ENCODE measurements at regions not wholly inside any gene's neighbourhood (a gene's known extent, or its start where the extent isn't known, plus 50 kb on each side); places are given as distances from the start of the nearest gene placed in this dataset.

DNA sequence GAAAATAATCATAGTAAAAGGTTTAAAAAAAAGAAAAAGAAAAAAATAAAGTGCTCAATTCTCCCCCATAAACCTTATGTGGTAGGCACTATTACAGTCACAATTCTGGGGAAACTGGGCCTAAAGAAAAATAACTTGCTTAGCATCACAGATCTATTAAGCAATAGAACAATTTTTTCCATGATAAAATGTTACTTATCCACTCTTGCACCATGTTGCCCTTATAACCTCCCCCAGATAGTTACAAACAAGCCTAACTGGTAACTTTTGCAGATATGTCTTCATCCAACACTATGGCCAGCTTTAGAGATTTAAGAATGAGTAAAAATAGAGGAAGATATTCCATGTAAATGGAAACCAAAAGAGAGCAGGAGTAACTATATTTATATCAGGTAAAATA is 164.8 kb downstream of the DUSP6 start:
- DNase-seq (ENCODE audit: low spot score) = no peak
- TF ChIP-seq, protein P1, sequence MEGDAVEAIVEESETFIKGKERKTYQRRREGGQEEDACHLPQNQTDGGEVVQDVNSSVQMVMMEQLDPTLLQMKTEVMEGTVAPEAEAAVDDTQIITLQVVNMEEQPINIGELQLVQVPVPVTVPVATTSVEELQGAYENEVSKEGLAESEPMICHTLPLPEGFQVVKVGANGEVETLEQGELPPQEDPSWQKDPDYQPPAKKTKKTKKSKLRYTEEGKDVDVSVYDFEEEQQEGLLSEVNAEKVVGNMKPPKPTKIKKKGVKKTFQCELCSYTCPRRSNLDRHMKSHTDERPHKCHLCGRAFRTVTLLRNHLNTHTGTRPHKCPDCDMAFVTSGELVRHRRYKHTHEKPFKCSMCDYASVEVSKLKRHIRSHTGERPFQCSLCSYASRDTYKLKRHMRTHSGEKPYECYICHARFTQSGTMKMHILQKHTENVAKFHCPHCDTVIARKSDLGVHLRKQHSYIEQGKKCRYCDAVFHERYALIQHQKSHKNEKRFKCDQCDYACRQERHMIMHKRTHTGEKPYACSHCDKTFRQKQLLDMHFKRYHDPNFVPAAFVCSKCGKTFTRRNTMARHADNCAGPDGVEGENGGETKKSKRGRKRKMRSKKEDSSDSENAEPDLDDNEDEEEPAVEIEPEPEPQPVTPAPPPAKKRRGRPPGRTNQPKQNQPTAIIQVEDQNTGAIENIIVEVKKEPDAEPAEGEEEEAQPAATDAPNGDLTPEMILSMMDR (IDR thresholded peaks at IDR 0.05; ENCODE audit: extremely low read depth, missing control alignments) = no peak

DNA sequence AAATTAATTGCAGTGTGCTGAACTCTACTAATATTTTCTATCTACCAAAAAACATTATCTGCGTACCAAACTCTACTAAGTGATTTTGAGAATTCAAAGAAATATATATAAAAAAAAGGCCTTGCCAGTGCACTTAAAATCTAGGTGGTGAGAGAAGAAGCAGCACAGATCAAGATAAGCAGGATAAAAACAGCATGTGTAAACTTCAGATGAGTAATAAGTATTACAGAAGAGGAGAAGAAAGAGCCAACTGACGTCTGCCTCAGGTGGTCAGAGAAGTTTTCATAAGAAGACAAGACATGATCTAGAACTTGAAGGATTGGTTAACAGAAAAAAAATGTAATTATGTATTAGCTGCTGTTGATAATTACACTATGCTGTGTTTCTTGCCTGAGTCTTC is 166.4 kb downstream of the DUSP6 start:
- TF ChIP-seq, protein P1 (IDR thresholded peaks at IDR 0.05; ENCODE audit: extremely low read depth, missing control alignments) = no peak

DNA sequence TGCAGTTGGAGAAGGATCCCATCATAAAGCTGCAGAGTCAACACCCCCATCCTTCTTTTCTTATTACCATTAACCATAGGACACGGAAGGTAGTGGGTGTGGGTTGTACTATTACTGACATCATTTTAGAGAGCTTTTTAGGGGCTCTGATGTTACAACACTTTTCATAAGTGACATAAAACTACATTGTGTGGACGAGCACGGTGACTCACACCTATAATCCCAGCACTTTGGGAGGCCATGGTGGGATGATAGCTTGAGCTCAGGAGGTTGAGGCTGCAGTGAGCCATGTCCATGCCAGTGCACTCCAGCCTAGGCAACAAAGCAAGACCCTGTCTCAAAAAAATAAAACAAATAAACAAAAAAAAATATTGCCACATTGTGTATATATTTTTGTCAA is 167.1 kb downstream of the DUSP6 start:
- TF ChIP-seq, protein P1 (IDR thresholded peaks at IDR 0.05; ENCODE audit: extremely low read depth, missing control alignments) = no peak
- DNase-seq (ENCODE audit: low spot score) = no peak

More for the DNA sequence above, 166.4 kb downstream of the DUSP6 start:
- DNase-seq (ENCODE audit: low spot score) = no peak

DNA sequence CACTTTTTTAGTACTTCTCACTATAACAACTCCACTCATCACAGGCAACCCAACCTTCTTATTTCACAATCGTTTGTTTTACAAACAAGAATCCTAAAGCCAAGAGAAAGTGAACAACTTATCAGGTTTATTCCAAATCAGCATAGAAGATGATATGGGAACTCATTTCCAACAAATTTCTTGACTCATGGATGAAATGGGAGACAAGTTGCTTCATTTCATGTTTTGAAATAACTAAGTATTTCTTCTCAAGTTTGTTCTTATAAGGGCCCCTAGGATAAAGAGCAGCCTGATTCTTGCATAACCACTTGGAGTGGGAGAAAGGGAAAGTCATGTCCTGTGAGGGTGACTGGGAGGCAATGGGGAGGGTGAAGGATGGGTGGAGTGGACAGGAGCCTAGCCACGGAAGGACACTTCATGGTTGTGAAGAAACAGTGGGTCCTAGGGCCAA is 168.3 kb downstream of the DUSP6 start:
- no peak for DNase-seq (ENCODE audit: low spot score)
- TF ChIP-seq, protein P1 (IDR thresholded peaks at IDR 0.05; ENCODE audit: extremely low read depth, missing control alignments) = no peak

DNA sequence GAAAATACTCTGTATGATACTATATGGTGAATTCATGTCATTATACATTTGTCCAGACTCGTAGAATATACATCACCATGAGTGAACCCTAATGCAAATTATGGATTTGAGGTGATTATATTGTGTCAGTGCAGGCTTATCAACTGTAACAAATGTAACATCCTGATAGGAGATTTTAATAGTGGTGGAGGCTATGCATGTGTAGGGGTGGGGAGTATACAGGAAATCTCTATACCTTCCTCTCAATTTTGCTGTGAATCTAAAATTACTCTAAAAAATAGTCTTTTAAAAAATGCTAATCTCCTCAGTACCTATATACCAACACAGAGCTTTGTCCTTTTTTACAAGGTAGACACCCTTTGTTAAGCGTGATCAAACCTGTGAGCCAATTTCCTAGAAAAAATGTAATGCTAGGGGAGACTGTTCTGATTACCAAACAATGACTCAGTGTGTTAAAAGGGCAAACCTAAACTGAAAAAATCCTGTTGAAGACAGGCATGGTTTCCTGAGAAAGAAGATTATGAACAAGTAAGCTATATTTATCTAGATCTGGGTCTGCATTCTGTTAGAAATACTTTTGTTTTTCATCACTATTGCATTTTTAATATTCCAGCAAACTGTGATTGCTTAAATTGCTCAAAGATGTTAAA is 170.9 kb downstream of the DUSP6 start:
- DNase-seq (ENCODE audit: low spot score) = no peak

DNA sequence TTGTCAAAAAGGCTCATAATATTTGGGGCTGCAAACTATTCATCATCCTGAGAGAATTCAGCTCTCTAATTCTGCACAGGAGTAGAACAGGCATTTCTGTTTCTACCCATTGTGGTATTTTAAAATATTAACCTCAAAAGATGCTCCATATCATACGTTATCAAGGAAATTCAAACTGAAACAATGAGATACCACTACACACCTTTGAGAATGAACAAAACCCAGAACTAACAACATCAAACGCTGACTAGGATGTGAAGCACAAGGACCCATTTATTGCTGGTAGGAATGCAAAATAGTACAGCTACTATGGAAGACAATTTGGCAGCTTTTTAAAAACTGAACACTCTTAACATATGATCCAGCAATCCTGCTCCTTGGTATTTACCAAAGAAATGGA is 171.8 kb downstream of the DUSP6 start:
- no peak for DNase-seq (ENCODE audit: low spot score)
- TF ChIP-seq, protein P1 (IDR thresholded peaks at IDR 0.05; ENCODE audit: extremely low read depth, missing control alignments) = no peak

More for the DNA sequence above, 170.9 kb downstream of the DUSP6 start:
- TF ChIP-seq, protein P1 (IDR thresholded peaks at IDR 0.05; ENCODE audit: extremely low read depth, missing control alignments) = no peak

DNA sequence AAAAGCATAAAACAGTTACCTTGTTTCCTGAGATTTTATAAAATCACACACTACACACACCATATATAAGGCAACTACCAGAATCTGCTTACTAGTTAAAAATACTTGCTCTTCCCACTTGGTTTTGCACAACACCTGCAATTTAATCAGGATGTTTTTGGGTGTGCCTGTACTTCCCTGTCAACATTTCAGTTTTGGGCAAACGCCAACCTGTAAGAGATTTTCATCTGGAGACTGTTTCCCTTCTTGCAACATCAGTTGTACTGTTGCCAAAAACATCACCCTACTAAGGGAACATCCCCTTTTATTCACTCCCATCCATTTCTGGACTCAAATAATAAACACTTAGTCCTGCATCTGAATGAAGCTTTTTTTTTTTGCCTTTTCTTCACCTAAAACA is 172.3 kb downstream of the DUSP6 start:
- no peak for DNase-seq (ENCODE audit: low spot score)

More for the DNA sequence above, 172.3 kb downstream of the DUSP6 start:
- TF ChIP-seq, protein P1 (IDR thresholded peaks at IDR 0.05; ENCODE audit: extremely low read depth, missing control alignments) = no peak

Measured in GM20000 (cell line).